Adrenal gland (tissue), 5 donors: ENCODE measurements at regions not wholly inside any gene's neighbourhood (a gene's known extent, or its start where the extent isn't known, plus 50 kb on each side); places are given as distances from the start of the nearest gene placed in this dataset.

ENCODE experiments used
- CTCF ChIP-seq, 6 experiments: fragments of 450-650 bp in 4 of 6; fragments of 200-600 bp in 2 of 6; sonication (generic) in 1 of 6; IDR thresholded peaks; 1 replicate in 5 of 6; 2 replicates in 1 of 6; pipeline versions ENCODE4 v1.5.1 to v1.8.0; 2016 to 2021; ENCODE audit warnings: antibody characterized with exemption in 6 of 6, mild to moderate bottlenecking in 2 of 6, moderate library complexity in 1 of 6
- POLR2A ChIP-seq, 2 donors: fragments of 450-650 bp; IDR thresholded peaks; one replicate each; pipeline ENCODE4 v1.6.1; 2017; ENCODE audit warnings: antibody characterized with exemption in 2 of 2, mild to moderate bottlenecking in 2 of 2, moderate library complexity in 1 of 2
- donor health status: DM: no; HTN: no; CAD: no.

GRCh38 chr1:50348449-50349241 is 74.6 kb downstream of the DMRTA2 start:
- peak; percentile 70 to 92 (median 84) for TF ChIP-seq CTCF (IDR thresholded peaks at IDR 0.05)
- no peak for TF ChIP-seq POLR2A (IDR thresholded peaks at IDR 0.05)
